WTC11 (cell line): ENCODE measurements at regions not wholly inside any gene's neighbourhood (a gene's known extent, or its start where the extent isn't known, plus 50 kb on each side); places are given as distances from the start of the nearest gene placed in this dataset.

Experiments used
- ATAC-seq: fragments of 200-7000 bp; cut with Tn5 transposase; 2 replicates; pipeline ENCODE4 v1.10.0; 2021; ENCODE audit warnings: mild to moderate bottlenecking, moderate library complexity
- CTCF ChIA-PET: fragments of 300-600 bp; sonication (Branson Sonifier 250); formaldehyde crosslinking; loops from one replicate; lab custom pipeline; 2021; ENCODE audit warnings: antibody characterized with exemption; lab: Charles Lee
- POLR2A ChIA-PET: fragments of 350-600 bp; sonication (Branson Sonifier 250); formaldehyde crosslinking; loops from one replicate; lab custom pipeline; 2021; ENCODE audit warnings: antibody characterized with exemption; lab: Charles Lee
- DNase-seq: peaks from one replicate; pipeline ENCODE4 v3.0.0; 2021; ENCODE audit warnings: low spot score
- H3K27ac Mint-ChIP-seq: 2 replicates; pipeline ENCODE4 v1.8.0; 2021; ENCODE audit warnings: mixed read lengths
- H3K27me3 Mint-ChIP-seq: 2 replicates; pipeline ENCODE4 v1.8.0; 2021; ENCODE audit warnings: low read depth, mild to moderate bottlenecking, moderate library complexity, mixed read lengths
- H3K36me3 Mint-ChIP-seq: 2 replicates; pipeline ENCODE4 v1.8.0; 2021; ENCODE audit warnings: mixed read lengths
- H3K4me1 Mint-ChIP-seq: 2 replicates; pipeline ENCODE4 v1.8.0; 2022; ENCODE audit warnings: mixed read lengths
- H3K4me3 Mint-ChIP-seq: 2 replicates; pipeline ENCODE4 v1.8.0; 2021; ENCODE audit warnings: mild to moderate bottlenecking, moderate library complexity, mixed read lengths
- H3K9me3 Mint-ChIP-seq: 2 replicates; pipeline ENCODE4 v1.8.0; 2021; ENCODE audit warnings: mixed read lengths
- ATF1 ChIP-seq: sonication (generic); formaldehyde crosslinking; IDR thresholded peaks from 2 replicates; pipeline ENCODE4 v1.8.1; 2023; ENCODE audit warnings: mild to moderate bottlenecking, moderate library complexity, missing genetic modification reagents
- CBFB ChIP-seq: sonication (generic); formaldehyde crosslinking; IDR thresholded peaks from 2 replicates; pipeline ENCODE4 v1.8.1; 2022; ENCODE audit warnings: mild to moderate bottlenecking, low read depth, missing genetic modification reagents
- EMX1 ChIP-seq: fragments of 250-450 bp; sonication (Bioruptor Pico); IDR thresholded peaks from 2 replicates; pipeline ENCODE4 v1.8.0; 2021; ENCODE audit warnings: mild to moderate bottlenecking
- FOXK1 ChIP-seq: sonication (generic); formaldehyde crosslinking; IDR thresholded peaks from 2 replicates; pipeline ENCODE4 v1.8.0; 2022; ENCODE audit warnings: mild to moderate bottlenecking, moderate library complexity, missing genetic modification reagents
- GABPB1 ChIP-seq: sonication (generic); formaldehyde crosslinking; IDR thresholded peaks from 2 replicates; pipeline ENCODE4 v1.8.1; 2023; ENCODE audit warnings: mild to moderate bottlenecking, missing genetic modification reagents
- GTF2I ChIP-seq: fragments of 250-450 bp; sonication (Bioruptor Pico); conservative IDR thresholded peaks from 2 replicates; pipeline ENCODE4 v1.4.0; 2021; ENCODE audit warnings: mild to moderate bottlenecking
- JUN ChIP-seq: sonication (generic); formaldehyde crosslinking; IDR thresholded peaks from 2 replicates; pipeline ENCODE4 v1.8.0; 2023; ENCODE audit warnings: mild to moderate bottlenecking, missing genetic modification reagents
- MXD4 ChIP-seq: fragments of 250-450 bp; sonication (Bioruptor Pico); IDR thresholded peaks from 2 replicates; pipeline ENCODE4 v1.8.0; 2021; ENCODE audit warnings: mild to moderate bottlenecking, moderate library complexity, borderline replicate concordance
- NFYB ChIP-seq: sonication (generic); formaldehyde crosslinking; conservative IDR thresholded peaks from 2 replicates; pipeline ENCODE4 v1.8.0; 2022; ENCODE audit warnings: low read depth, missing genetic modification reagents
- OVOL2 ChIP-seq: fragments of 250-450 bp; sonication (Bioruptor Pico); IDR thresholded peaks from 2 replicates; pipeline ENCODE4 v1.9.0; 2021; ENCODE audit warnings: mild to moderate bottlenecking, borderline replicate concordance
- SMAD4 ChIP-seq: sonication (generic); formaldehyde crosslinking; IDR thresholded peaks from 2 replicates; pipeline ENCODE4 v1.8.0; 2022; ENCODE audit warnings: mild to moderate bottlenecking, missing genetic modification reagents
- TEAD1 ChIP-seq: sonication (generic); formaldehyde crosslinking; IDR thresholded peaks from 2 replicates; pipeline ENCODE4 v1.8.0; 2022; ENCODE audit warnings: mild to moderate bottlenecking, missing genetic modification reagents
- ZNF121 ChIP-seq: sonication (generic); formaldehyde crosslinking; IDR thresholded peaks from 2 replicates; pipeline ENCODE4 v1.8.0; 2023; ENCODE audit warnings: missing genetic modification reagents
- ZNF423 ChIP-seq: fragments of 250-450 bp; sonication (Bioruptor Pico); IDR thresholded peaks from 2 replicates; pipeline ENCODE4 v2.1.2; 2022; ENCODE audit warnings: mild to moderate bottlenecking, moderate library complexity
- ZNF512 ChIP-seq: sonication (generic); formaldehyde crosslinking; IDR thresholded peaks from 2 replicates; pipeline ENCODE4 v1.8.1; 2022; ENCODE audit warnings: missing genetic modification reagents, borderline replicate concordance
- TF ChIP-seq, protein P1 (sequence below): sonication (generic); formaldehyde crosslinking; IDR thresholded peaks from 2 replicates; pipeline ENCODE4 v1.8.0; 2022; ENCODE audit warnings: mild to moderate bottlenecking, missing genetic modification reagents
- TF ChIP-seq, protein P2 (sequence below): sonication (generic); formaldehyde crosslinking; IDR thresholded peaks from 2 replicates; pipeline ENCODE4 v1.8.0; 2022; ENCODE audit warnings: mild to moderate bottlenecking, missing genetic modification reagents
- TF ChIP-seq, protein P3 (sequence below): sonication (generic); formaldehyde crosslinking; IDR thresholded peaks from 2 replicates; pipeline ENCODE4 v1.8.1; 2023; ENCODE audit warnings: mild to moderate bottlenecking, missing genetic modification reagents
- TF ChIP-seq, protein P4 (sequence below): sonication (generic); formaldehyde crosslinking; IDR thresholded peaks from 2 replicates; pipeline ENCODE4 v1.8.1; 2023; ENCODE audit warnings: mild to moderate bottlenecking, missing genetic modification reagents, moderate library complexity
- TF ChIP-seq, protein P5 (sequence below): sonication (generic); formaldehyde crosslinking; IDR thresholded peaks from 2 replicates; pipeline ENCODE4 v1.8.0; 2022; ENCODE audit warnings: missing genetic modification reagents

- peaks cover 23% of the 10 kb centered on the region for H3K36me3 Mint-ChIP-seq
- no peak overlapping the region for H3K4me3 Mint-ChIP-seq
- DNase-seq (no peak), ATAC-seq (no peak)
- no peaks in the 10 kb centered on the region for H3K4me1 Mint-ChIP-seq
- CTCF ChIA-PET, result no interaction called here
- no peak overlapping the region for H3K27ac Mint-ChIP-seq
- H3K9me3 Mint-ChIP-seq, result peaks cover 35% of the 10 kb centered on the region
- H3K27me3 Mint-ChIP-seq, result no peaks in the 10 kb centered on the region
- POLR2A ChIA-PET, result no interaction called here
- TF ChIP-seq, protein P1, sequence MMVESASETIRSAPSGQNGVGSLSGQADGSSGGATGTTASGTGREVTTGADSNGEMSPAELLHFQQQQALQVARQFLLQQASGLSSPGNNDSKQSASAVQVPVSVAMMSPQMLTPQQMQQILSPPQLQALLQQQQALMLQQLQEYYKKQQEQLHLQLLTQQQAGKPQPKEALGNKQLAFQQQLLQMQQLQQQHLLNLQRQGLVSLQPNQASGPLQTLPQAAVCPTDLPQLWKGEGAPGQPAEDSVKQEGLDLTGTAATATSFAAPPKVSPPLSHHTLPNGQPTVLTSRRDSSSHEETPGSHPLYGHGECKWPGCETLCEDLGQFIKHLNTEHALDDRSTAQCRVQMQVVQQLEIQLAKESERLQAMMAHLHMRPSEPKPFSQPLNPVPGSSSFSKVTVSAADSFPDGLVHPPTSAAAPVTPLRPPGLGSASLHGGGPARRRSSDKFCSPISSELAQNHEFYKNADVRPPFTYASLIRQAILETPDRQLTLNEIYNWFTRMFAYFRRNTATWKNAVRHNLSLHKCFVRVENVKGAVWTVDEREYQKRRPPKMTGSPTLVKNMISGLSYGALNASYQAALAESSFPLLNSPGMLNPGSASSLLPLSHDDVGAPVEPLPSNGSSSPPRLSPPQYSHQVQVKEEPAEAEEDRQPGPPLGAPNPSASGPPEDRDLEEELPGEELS (CRISPR knock-in tag), result no peak
- TF ChIP-seq, protein P2, sequence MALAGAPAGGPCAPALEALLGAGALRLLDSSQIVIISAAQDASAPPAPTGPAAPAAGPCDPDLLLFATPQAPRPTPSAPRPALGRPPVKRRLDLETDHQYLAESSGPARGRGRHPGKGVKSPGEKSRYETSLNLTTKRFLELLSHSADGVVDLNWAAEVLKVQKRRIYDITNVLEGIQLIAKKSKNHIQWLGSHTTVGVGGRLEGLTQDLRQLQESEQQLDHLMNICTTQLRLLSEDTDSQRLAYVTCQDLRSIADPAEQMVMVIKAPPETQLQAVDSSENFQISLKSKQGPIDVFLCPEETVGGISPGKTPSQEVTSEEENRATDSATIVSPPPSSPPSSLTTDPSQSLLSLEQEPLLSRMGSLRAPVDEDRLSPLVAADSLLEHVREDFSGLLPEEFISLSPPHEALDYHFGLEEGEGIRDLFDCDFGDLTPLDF (CRISPR knock-in tag), result no peak
- peak; percentile 79 for TF ChIP-seq GABPB1
Observed at GRCh38 chr18:10081492-10081891, 167.7 kb downstream of the VAPA start.

- no peak for TF ChIP-seq ZNF121 (CRISPR knock-in tag)
- no peak for TF ChIP-seq ZNF512 (CRISPR knock-in tag)
- TF ChIP-seq TEAD1 (CRISPR knock-in tag), result no peak
- TF ChIP-seq NFYB, result no peak
- TF ChIP-seq CBFB (CRISPR knock-in tag), result no peak
- TF ChIP-seq ZNF423, result no peak
- no peak for TF ChIP-seq GTF2I (CRISPR knock-in tag)
- TF ChIP-seq, protein P3, sequence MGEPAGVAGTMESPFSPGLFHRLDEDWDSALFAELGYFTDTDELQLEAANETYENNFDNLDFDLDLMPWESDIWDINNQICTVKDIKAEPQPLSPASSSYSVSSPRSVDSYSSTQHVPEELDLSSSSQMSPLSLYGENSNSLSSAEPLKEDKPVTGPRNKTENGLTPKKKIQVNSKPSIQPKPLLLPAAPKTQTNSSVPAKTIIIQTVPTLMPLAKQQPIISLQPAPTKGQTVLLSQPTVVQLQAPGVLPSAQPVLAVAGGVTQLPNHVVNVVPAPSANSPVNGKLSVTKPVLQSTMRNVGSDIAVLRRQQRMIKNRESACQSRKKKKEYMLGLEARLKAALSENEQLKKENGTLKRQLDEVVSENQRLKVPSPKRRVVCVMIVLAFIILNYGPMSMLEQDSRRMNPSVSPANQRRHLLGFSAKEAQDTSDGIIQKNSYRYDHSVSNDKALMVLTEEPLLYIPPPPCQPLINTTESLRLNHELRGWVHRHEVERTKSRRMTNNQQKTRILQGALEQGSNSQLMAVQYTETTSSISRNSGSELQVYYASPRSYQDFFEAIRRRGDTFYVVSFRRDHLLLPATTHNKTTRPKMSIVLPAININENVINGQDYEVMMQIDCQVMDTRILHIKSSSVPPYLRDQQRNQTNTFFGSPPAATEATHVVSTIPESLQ (CRISPR knock-in tag), result no peak
- no peak for TF ChIP-seq OVOL2
- TF ChIP-seq JUN (CRISPR knock-in tag), result no peak
- TF ChIP-seq FOXK1, result no peak
- TF ChIP-seq, protein P4, sequence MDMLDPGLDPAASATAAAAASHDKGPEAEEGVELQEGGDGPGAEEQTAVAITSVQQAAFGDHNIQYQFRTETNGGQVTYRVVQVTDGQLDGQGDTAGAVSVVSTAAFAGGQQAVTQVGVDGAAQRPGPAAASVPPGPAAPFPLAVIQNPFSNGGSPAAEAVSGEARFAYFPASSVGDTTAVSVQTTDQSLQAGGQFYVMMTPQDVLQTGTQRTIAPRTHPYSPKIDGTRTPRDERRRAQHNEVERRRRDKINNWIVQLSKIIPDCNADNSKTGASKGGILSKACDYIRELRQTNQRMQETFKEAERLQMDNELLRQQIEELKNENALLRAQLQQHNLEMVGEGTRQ (CRISPR knock-in tag), result no peak
- no peak for TF ChIP-seq EMX1 (CRISPR knock-in tag)
- no peak for TF ChIP-seq ATF1 (CRISPR knock-in tag)
- TF ChIP-seq SMAD4, result no peak
- no peak for TF ChIP-seq MXD4
- TF ChIP-seq, protein P5, sequence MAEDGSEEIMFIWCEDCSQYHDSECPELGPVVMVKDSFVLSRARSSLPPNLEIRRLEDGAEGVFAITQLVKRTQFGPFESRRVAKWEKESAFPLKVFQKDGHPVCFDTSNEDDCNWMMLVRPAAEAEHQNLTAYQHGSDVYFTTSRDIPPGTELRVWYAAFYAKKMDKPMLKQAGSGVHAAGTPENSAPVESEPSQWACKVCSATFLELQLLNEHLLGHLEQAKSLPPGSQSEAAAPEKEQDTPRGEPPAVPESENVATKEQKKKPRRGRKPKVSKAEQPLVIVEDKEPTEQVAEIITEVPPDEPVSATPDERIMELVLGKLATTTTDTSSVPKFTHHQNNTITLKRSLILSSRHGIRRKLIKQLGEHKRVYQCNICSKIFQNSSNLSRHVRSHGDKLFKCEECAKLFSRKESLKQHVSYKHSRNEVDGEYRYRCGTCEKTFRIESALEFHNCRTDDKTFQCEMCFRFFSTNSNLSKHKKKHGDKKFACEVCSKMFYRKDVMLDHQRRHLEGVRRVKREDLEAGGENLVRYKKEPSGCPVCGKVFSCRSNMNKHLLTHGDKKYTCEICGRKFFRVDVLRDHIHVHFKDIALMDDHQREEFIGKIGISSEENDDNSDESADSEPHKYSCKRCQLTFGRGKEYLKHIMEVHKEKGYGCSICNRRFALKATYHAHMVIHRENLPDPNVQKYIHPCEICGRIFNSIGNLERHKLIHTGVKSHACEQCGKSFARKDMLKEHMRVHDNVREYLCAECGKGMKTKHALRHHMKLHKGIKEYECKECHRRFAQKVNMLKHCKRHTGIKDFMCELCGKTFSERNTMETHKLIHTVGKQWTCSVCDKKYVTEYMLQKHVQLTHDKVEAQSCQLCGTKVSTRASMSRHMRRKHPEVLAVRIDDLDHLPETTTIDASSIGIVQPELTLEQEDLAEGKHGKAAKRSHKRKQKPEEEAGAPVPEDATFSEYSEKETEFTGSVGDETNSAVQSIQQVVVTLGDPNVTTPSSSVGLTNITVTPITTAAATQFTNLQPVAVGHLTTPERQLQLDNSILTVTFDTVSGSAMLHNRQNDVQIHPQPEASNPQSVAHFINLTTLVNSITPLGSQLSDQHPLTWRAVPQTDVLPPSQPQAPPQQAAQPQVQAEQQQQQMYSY (CRISPR knock-in tag), result no peak
- TF ChIP-seq, all 79 proteins: peak for 0
- peaks cover 35% of the 10 kb centered on the region for H3K9me3 Mint-ChIP-seq
- H3K36me3 Mint-ChIP-seq, result peaks cover 23% of the 10 kb centered on the region
- H3K4me1 Mint-ChIP-seq, result peaks cover 6% of the 10 kb centered on the region
- DNase-seq (no peak), ATAC-seq (no peak)
- H3K27ac Mint-ChIP-seq, result no peak overlapping the region
- no peaks in the 10 kb centered on the region for H3K27me3 Mint-ChIP-seq
- no peak overlapping the region for H3K4me3 Mint-ChIP-seq
- ChIA-PET CTCF (no interaction called here), POLR2A (no interaction called here)
Observed at GRCh38 chr18:10085416-10085815, 171.6 kb downstream of the VAPA start.
